ENCODE measurements at regions not wholly inside any gene's neighbourhood (a gene's known extent, or its start where the extent isn't known, plus 50 kb on each side); places are given as distances from the start of the nearest gene placed in this dataset.
"Not testable (repeated sequence)": the region's sequence is repeated elsewhere in the genome, so short reads cannot be mapped to it uniquely, and the experiment has no call there.

DNA sequence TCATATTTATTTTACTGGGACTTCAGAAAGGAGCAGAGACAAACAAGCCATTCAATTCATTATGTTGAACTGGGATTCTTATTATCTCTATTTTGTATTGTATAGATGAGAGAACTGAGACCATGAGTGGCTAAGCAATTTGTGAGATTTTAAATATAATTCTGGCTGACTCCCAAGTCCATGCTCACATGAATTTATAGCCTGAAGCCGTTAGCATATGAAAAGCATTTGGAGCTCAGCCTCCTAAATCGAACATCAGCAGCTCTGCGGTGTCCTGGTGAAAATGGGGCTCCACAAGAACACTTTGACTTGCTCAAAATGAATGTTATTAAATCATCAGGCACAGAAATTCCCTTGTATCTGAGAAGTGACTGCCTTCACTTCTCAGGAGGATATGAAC is 96.8 kb upstream of the DPT start:
- no peak for DNase-seq (ENCODE audit: low spot score)
- FAIRE-seq, result no peak

DNA sequence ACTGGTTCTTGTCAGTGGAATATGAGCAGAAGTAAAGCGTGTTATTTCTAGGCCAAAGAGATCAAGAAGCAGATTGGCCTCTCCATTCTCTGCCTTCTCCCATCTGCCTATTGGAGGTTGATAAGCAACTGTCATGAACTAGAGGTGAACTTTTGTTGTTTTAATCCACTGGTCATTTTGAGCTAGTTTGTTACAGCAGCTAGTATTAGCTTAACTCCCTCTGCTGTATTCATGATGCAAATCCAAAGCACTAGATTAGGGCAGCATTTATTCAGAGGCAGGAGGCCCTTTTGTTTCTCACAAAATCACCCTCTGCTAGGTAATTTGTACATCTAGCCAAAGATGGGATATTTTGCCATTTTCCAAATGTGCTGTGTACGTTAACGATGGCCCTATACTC is 97.3 kb upstream of the DPT start:
- FAIRE-seq (no peak), DNase-seq (ENCODE audit: low spot score) (no peak)

DNA sequence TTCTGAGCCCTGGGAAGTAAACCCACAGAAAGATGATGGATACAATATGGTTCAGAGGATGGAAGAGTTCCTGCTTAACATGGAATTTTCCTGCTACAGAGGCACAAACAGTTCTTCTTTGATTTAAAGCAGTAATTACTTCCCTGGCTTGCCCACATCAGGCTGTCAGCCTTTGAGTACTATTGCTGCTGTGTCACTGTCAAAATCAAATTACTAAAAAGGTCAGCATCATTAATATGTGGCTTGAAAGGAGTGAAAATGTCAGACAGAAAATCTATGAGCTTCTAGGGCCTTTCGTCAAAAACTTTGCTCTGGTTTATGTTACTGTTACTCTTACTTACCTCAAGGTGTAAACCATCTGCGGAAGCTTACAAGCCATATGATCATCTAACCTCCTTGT is 98.6 kb upstream of the DPT start:
- DNase-seq (ENCODE audit: low spot score), result no peak
- no peak for FAIRE-seq

DNA sequence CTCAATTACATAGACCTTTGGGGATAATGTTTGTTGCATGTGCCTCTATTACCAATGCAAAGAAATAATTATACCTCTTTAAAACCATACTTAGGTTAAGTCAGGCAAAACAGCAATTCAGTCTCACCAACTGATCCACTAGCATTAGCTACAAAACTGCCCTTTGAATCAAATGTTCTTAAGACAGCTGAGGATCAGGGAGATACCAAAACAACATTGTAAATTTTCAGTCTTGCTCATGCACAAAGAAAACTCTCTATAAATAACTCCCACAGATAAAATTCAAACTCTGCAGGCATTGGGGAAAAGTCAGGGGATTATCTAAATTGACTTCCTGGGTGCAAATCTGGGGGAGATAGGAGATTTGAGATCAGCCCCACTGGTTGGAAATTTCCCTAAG is 100.9 kb upstream of the DPT start:
- FAIRE-seq (no peak), DNase-seq (ENCODE audit: low spot score) (no peak)

DNA sequence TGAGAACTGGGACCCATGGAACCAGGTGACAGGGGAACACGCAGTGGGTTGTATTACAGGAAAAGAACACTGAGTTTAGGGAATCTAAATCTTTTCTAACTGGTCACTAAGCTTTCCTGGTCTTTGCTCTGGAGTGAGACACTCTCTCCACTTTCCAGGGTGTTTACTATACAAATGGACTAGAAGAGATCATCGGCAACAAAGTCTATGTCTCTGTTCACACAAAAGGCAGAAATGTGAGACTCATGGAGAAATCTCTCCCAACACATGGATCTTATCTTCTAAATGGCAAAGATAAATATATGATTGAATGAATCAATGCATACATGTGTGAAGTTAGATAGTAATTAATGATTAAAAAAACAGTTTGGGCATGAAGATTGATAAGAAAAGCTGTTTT is 101.6 kb upstream of the DPT start:
- FAIRE-seq (no peak), DNase-seq (ENCODE audit: low spot score) (no peak)

DNA sequence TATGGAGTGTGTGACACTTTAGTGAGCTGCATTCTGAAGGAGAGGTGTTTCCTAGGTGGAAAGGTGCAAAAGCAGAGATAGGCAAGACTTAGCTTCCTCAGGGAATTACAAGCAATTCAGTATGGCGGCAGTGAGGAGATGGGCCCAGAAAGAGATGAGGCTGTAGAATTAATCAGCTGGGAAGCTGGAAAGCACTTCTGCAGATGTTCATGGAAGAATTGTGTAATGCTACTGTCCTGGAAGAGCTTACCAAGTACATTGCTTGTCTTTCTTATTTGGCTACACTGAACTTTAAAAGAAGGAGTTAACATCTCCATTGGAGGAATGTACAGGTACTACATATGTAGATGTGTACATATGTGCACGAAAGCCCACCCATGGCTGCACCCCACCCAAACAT is 103.7 kb upstream of the DPT start:
- FAIRE-seq, result no peak
- DNase-seq (ENCODE audit: low spot score), result no peak

DNA sequence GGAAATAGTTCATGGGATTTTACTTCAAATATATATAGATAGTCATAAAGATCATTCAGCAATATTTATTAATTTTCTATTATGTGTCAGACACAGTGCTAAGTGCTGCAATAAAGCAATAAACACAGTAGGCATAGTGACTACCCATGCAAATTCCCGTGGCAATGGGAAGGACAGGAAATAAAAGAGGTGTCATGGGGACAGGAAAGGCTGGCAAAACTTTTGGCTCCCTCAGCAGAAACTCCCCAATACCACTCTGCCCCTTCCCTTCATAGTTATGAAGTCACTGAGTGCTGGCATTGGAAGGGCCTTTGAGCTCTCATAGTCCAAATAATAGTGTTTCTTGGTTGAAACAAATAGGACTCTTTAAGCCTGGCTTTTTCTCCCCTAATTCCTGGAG is 104.4 kb upstream of the DPT start:
- FAIRE-seq, result no peak
- DNase-seq (ENCODE audit: low spot score), result no peak

DNA sequence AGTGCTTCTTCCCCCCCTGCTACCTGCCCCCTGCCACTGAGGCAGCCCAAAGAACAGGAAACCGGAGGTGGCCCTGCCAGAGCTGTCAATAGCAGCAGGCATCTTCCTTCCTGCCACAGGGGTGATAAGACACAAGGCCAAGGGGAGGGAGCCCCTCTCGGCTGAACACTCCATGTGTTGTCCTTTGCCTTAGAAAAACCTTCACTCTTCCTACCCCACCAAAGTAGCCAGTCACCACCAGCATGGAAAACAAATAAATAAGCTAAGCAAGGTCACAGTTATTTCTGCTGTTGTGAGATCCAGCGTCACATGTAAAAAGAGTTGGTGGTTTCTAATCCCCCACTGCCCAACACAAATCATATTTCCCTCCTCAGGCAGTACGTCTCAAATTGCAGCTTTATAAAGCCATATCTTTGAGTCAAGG is 104.8 kb upstream of the DPT start:
- FAIRE-seq, result no peak
- DNase-seq (ENCODE audit: low spot score), result no peak

DNA sequence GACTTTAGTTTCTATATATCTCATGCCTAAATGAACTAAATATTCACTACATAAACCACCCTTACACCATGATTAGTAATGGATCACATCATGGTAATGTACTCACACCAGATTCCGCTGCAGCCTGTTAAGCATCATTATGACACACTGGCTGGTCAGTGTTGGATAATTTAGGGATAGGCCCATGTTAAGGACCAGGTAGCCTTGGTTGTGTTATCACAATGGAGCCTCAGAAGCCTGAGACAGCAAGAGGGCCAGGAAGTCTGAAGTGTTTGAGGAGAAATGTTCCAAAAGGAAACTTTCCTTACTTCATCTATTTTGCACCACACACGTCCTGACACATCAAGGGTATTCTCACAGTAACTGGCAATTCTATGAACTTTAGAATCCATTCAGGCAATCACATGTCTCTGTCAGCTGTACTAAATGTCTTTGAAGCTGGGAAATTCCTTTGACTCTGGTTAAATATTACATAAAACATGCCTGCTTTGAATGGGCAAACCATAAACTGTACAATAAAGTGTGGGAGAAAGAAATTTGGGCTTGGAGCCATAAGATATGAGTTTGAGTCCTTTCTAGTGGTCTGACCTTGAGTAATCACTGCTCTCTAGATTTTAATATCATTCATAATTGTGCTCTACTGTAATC is 105.3 kb upstream of the DPT start:
- DNase-seq (ENCODE audit: low spot score) (peak; percentile 48), FAIRE-seq (no peak)

DNA sequence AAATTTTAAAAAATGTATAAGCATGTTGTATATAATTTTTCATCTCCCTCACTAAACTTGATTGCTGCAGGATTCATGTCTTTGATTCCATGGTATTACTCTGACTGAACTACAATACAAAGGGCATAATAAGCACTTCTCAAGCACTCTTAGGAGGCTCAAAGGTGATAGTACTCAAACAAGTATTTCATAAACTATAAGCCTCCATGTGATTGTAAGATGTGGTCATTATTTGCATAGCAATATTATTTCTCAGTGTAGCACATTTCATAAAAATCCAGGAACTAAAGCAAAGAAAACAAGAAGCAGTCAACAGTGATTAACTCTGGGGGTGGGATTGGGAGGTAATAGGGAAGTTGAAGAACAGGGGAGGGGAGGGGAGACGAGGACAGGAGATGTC is 106.2 kb upstream of the DPT start:
- DNase-seq (ENCODE audit: low spot score), result no peak
- no peak for FAIRE-seq

DNA sequence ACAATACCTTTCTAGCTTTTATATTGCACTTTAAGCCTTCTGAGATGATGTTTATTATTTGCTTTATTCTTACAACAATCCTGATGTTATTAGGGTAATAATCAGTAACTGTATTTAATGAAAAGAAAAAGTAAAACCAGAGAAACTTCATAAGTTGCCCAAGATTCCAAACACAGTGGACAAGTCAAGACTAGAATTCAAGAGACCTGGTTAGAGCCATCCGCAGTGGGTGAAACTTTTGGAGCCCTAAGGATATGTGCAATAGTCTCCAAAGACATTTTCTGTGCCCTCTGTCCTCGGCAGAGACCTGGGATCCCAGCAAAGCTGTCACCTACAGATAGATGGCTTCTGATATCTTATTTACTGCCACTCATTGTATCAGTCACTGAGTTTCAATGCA is 106.8 kb upstream of the DPT start:
- no peak for FAIRE-seq
- DNase-seq (ENCODE audit: low spot score), result no peak

DNA sequence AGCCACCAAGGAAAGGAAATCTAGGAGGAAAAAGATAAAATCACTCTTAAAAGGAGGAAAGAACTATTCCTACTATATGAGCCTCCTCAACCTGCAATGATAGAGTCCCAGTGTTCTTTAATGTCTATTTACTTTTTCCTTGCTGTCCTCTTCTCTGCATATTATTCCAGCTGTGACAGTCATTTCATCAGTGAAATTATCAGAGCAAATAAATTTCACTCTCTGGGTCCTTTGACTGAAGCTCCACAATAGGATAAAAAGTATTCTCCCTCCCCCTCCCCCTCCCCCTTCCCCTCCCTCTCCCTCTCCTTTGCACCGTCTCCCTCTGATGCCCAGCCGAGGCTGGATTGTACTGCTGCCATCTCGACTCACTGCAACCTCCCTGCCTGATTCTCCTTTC is 107.5 kb upstream of the DPT start:
- no peak for FAIRE-seq
- no peak for DNase-seq (ENCODE audit: low spot score)

DNA sequence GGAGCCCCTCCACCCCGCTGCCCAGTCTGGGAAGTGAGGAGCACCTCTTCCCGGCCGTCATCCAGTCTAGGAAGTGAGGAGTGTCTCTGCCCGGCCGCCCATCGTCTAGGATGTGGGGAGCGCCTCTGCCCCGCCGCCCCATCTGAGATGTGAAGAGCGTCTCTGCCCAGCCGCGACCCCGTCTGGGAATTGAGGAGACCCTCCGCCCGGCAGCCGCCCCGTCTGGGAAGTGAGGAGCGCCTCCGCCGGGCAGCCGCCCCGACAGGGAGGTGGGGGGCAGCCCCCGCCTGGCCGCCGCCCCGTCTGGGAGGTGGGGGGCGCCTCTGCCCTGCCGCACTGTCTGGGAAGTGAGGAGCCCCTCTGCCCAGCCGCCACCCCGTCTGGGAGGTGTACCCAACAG is 108.2 kb upstream of the DPT start:
- FAIRE-seq; DNase-seq (ENCODE audit: low spot score): not testable (repeated sequence)

DNA sequence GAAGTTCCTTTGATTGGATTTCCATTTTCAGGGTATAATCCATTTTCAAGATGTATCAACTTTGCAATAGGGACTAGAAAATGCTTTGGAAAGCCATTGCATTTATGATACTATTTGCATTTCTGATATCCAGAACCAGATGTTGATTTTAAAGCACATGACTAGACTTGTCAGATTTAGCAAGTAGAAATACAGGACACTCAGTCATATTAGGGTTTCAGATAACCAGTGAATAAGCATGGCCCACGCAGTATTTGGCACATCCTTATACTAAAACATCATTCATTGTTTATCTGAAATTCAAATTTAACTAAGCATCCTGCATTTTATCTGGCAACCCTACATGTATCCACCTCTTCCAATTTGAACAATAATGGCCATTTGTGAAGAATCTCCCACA is 113.3 kb upstream of the DPT start:
- no peak for DNase-seq (ENCODE audit: low spot score)
- no peak for FAIRE-seq

DNA sequence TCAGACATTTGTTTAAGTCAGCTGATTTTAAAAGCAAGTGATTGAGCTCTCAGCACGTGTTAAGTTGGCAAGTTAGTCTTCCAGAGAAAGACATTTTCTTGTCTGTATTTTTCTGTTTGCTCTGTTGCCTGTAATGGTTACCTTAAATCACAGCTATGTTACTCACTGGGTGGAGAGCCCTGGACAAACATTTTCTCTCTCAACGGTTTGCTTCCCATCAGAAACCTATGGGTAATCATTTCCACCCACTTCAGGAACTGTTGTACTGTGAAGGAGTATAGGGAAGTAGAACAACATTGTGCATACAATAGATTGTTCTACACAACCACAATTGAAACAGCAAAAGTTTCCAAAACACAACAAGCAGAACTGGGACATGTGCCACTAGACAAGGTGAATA is 113.9 kb upstream of the DPT start:
- FAIRE-seq, result no peak
- no peak for DNase-seq (ENCODE audit: low spot score)

DNA sequence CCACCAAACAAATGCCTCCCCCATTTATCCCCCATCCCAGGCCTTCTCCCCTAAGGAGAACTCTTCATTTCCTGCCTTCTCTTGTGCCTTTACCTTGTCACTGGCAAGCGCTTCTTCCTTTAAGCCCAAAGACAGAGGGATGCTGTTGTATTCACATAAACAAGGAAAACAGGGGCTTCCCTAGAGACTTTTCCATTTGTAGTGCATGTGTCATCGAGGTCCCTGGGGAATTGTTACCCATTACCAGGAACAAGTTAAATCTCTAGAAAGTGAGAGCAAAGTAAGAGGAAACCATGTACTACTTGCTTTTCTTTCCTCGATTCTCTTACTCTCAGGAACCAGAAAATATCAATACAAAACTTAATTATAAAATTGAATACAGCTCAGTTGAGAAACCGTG is 114.4 kb upstream of the DPT start:
- FAIRE-seq, result no peak

DNA sequence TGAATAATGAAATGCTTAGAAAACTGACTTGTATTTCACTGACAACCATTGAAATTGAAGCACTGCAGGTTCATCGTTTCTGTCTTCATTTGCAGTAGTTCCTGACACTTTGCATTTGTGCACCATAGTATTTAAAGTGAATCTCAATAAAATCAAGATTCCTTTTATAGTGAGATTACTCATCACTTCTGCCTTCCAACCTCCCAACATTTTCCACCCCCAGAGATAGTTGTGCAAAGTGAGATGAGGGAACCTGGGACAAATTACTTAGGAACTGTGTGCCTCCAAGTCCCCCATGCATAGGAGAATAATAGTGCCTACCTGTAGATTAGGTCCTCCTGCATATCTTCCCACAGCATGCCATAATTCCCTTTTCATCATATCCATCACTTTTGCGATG is 114.9 kb upstream of the DPT start:
- DNase-seq (ENCODE audit: low spot score) (no peak), FAIRE-seq (no peak)

More for the DNA sequence above, 114.4 kb upstream of the DPT start:
- no peak for DNase-seq (ENCODE audit: low spot score)

DNA sequence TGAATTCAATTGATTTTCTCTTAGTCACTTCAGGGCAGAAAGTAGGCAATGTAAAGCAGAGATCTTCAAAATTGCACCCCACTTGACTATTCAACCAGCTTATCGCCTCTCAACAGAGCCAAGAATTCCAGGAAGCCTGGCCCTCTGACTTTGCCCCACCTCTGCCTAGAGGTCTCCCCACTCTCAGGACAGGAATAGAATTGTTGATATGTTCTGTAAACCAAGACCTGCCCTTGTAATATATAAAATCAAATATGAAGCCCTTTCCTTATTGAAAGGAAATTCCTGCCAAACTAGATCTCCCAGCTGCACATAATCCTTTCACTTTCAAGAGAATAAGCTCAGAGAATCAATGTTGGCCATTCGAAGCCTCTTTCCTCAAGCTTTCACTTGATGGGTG is 116.1 kb upstream of the DPT start:
- FAIRE-seq, result no peak
- no peak for DNase-seq (ENCODE audit: low spot score)

DNA sequence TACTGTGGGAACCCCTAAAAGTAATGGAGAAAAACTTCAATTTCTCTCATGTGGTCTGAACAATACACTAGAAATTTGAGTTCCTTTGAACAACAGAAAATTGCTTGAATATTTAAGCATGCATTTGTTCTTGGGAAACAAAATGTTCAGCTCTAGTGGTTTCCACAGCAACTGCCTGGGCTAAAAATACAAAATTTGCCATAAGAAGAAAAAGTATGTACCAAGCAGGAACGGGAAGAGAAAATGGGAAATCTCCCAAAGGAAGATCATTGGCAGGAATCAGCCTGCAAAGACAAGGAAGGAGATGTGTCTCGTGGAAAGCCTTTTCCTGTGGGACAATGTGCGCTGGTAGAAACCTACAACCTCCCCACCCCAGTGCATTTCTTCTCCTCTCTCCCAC is 119.0 kb upstream of the DPT start:
- DNase-seq (ENCODE audit: low spot score) (no peak), FAIRE-seq (no peak)

DNA sequence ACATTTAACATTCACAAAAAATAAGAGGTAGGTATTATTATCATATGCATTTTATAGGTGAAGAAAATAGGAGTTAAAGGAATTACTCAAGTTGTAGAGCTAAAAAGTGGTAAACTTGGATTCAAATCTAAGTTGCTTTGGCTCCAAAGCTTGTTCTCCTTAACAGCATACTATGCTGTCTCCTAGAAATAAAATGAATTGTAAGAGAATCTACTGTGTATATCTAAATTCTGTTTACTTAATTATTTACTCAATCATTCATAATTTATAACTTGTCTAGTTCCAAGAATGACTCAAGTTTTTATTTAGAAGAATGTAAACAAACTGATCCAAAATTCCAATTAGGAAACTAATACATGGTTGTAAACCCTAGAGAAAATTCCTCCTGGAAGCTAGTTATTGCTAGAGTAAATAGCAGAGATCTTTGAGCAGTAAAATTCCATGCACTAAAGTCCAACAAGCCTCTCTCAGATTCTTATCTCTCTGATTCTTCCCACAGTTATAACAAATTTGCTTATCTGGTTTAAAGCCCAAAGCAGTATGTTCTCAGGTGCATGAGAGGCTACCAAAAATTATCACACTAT is 132.5 kb upstream of the DPT start:
- no peak for FAIRE-seq
- no peak for DNase-seq (ENCODE audit: low spot score)

DNA sequence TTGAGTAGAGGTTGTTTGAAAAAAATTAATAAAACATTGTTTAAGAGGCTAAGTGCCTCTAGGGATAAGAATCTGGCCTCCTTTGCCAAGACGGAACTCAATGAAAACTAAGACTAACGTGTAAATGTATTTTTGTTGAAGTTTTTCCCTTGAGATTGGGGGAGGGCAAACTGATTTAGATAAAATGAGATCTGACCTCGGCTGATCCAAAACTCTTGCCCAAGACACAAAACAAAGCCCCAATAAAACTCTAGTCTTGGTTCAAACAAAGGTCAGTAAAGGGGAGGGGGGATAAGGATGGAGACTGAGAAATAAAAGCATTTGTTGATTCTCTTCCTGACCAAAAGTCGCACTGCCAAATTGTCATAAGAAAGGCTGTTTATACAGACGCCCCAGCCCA is 134.8 kb upstream of the DPT start:
- DNase-seq (ENCODE audit: low spot score) (no peak), FAIRE-seq (no peak)

DNA sequence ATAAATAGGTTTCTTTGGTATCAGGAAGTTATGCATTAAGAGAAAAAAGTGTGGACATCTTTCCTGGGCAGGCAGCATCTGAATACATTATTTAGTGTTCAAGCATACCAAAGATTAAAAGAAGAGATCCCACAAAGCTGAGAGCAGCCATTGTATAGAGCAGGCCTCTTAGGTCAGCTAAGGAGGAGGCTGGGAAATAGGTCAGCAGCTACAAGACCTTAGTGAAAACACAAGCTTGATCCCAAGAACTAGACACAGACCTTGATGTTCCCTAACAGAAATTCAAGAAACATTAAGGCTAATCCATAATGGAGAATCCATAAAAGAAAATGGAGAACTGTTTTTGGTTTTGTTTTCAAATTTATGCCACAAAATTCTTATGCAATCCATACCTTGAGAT is 135.3 kb upstream of the DPT start:
- FAIRE-seq, result no peak
- DNase-seq (ENCODE audit: low spot score), result no peak

DNA sequence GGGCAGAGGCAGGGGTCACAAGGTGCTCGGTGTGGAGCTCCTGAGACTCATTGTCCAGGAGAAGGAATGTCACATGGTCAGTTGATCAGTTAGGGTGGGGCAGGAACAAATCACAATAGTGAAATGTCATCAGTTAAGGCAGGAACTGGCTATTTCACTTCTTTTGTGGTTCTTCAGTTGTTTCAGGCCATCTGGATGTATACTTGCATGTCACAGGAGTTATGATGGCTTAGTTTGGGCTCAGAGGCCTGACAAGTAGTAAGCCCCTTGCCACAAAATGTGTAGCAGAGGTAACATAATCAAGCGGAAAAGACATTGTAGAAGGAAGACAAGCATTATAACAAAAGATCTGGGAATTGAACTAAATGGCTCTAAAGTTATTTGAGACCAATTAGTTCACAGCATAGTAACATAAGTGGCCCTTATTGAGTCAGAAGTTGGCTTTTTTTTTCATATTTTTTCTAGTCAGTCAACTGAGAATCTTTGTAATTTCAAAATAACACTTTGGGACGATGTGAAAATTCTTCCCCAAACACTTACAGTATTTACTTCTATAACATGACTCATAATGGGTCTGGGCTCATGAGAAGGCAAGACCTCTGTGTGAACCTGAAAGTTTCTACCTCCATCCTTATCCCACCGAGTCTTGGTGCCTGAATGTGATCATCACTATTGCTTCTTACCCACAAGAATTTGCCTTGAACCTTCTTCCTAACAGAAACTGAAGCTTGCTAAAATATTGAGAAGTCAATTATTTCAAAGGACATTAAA is 137.0 kb upstream of the DPT start:
- FAIRE-seq, result no peak
- no peak for DNase-seq (ENCODE audit: low spot score)
